GM21381 (cell line): ENCODE measurements at regions not wholly inside any gene's neighbourhood (a gene's known extent, or its start where the extent isn't known, plus 50 kb on each side); places are given as distances from the start of the nearest gene placed in this dataset.
A peak's percentile ranks its signal among the peaks of the same experiment; 100 is the strongest.

Experiments used
- ATAC-seq: cut with Tn5 transposase; IDR thresholded peaks from one replicate; pipeline ENCODE4 v1.9.1; 2021; ENCODE audit warnings: mild to moderate bottlenecking, moderate library complexity; ENCODE audit not compliant: unreplicated experiment

GRCh38 chr5:86875539-86875938, 257.8 kb downstream of the COX7C start:
- no peak for ATAC-seq

- ATAC-seq: no peak
Observed at GRCh38 chr5:86878250-86878649, 260.5 kb downstream of the COX7C start.

- no peak for ATAC-seq
Observed at GRCh38 chr5:86879086-86879485, 261.3 kb downstream of the COX7C start.

GRCh38 chr5:86880344-86880743, 262.6 kb downstream of the COX7C start:
- no peak for ATAC-seq

- peak; percentile 89 for ATAC-seq
Observed at GRCh38 chr5:86880785-86881492, 263.2 kb downstream of the COX7C start.

- ATAC-seq: no peak
Observed at GRCh38 chr5:86881493-86882090, 263.9 kb downstream of the COX7C start.

GRCh38 chr5:86884608-86885007, 266.9 kb downstream of the COX7C start:
- no peak for ATAC-seq

- ATAC-seq: no peak
Observed at GRCh38 chr5:86885011-86885410, 267.3 kb downstream of the COX7C start.

GRCh38 chr5:86885489-86886230, 267.9 kb downstream of the COX7C start:
- no peak for ATAC-seq

- no peak for ATAC-seq
Observed at GRCh38 chr5:86890375-86890774, 272.6 kb downstream of the COX7C start.

GRCh38 chr5:86894056-86894455, 276.3 kb downstream of the COX7C start:
- no peak for ATAC-seq

- no peak for ATAC-seq
Observed at GRCh38 chr5:86896916-86897315, 279.2 kb downstream of the COX7C start.

GRCh38 chr5:86909418-86910295, 291.9 kb downstream of the COX7C start:
- no peak for ATAC-seq

- ATAC-seq: no peak
Observed at GRCh38 chr5:86917117-86917579, 299.4 kb downstream of the COX7C start.

GRCh38 chr5:86918246-86918645, 300.5 kb downstream of the COX7C start:
- no peak for ATAC-seq

- ATAC-seq: no peak
Observed at GRCh38 chr5:86926033-86926432, 308.3 kb downstream of the COX7C start.

- no peak for ATAC-seq
Observed at GRCh38 chr5:86929123-86929766, 311.5 kb downstream of the COX7C start.

GRCh38 chr5:86951761-86952160, 315.9 kb upstream of the RASA1 start:
- ATAC-seq: no peak

GRCh38 chr5:86964889-86965288, 302.8 kb upstream of the RASA1 start:
- ATAC-seq: no peak

GRCh38 chr5:86968301-86968753, 299.4 kb upstream of the RASA1 start:
- ATAC-seq: no peak
